Astrocyte of the cerebellum (primary cell): ENCODE measurements at regions not wholly inside any gene's neighbourhood (a gene's known extent, or its start where the extent isn't known, plus 50 kb on each side); places are given as distances from the start of the nearest gene placed in this dataset.

Experiments
- DNase-seq: peaks from one replicate; pipeline ENCODE4 v3.0.0-alpha.2; 2011; ENCODE audit warnings: low read depth
- H3K4me3 ChIP-seq: 2 replicates; pipeline ENCODE4 v1.5.1; 2011; ENCODE audit warnings: mild to moderate bottlenecking, low read depth, low read length, moderate library complexity
- CTCF ChIP-seq: IDR thresholded peaks from 2 replicates; pipeline ENCODE4 v1.5.1; 2012; ENCODE audit warnings: low read length, low read depth, moderate library complexity, mild to moderate bottlenecking; ENCODE audit errors: missing control alignments
- in situ Hi-C: cut with HindIII; loops from 2 replicates; pipeline ENCODE4 v1.10.0; 2017; ENCODE audit warnings: low sequenced_read_pairs

DNA sequence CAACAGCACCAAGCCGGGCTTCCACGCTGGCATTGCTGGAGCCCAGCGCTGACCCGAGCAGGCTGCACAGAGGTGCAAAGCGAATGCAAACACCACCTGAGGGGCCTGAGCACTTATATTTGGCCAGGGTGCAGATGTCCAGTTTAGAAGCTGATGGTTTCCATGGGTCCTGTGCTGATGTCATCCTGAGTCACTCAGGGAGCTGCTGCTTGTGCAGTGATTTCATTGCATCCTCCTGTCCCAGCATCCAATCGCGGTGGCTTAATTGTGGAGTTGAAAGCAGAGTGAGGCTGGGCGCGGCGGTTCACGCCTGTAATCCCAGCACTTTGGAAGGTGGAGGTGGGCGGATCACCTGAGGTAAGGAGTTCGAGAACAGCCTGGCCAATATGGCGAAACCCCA lies 410.2 kb upstream of the KLF6 start:
- no peak for TF ChIP-seq CTCF

DNA sequence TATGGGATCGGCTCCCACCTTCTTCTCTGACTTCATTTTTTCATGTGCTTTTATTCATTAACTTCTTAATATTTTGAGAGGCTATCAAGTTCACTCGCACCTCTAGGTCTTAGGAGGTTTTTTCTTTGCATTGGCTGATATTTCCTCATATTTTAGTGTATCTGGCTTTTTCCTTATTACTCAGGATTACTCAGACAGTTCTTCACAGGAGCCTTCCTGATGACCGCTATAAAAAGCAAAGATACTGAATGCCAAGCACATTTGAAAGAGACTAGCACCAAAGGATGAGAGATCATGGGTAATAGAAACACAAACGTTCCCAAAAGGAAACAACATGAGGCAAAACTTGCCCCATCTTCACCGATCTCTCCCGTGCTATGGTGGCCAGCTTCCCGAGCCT lies 409.2 kb upstream of the KLF6 start:
- in situ Hi-C loops, result no loop called here
- H3K4me3 ChIP-seq, result no peak overlapping the region
- TF ChIP-seq CTCF, result no peak
- no peak for DNase-seq

More for the DNA sequence above, 410.2 kb upstream of the KLF6 start:
- in situ Hi-C loops, result no loop called here
- no peak for DNase-seq
- H3K4me3 ChIP-seq, result no peak overlapping the region

DNA sequence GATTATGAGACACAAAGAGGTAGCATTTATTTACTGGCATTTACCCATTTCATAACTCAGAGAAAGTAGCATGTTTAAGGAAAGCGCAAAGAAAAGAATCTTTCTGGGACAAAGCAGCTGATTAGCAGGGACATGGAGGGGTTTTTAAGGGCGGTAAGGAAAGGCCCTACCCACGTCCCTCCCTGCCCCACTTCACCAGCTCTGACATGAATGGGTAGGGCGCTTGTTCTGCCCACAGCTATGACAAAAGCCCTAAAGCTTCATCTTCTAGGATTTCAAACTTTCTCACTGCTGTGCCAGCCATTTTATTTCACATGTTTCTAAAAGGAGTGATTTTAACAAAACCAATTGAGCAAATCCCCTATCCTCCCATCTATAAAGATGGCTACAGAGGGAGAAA lies 406.9 kb upstream of the KLF6 start:
- DNase-seq, result no peak
- in situ Hi-C loops, result no loop called here
- TF ChIP-seq CTCF, result no peak
- no peak overlapping the region for H3K4me3 ChIP-seq

GRCh38 chr10:4191354-4191753 lies 406.3 kb upstream of the KLF6 start:
- in situ Hi-C loops, result no loop called here
- no peak overlapping the region for H3K4me3 ChIP-seq
- no peak for TF ChIP-seq CTCF
- DNase-seq, result no peak

- H3K4me3 ChIP-seq, result no peak overlapping the region
- DNase-seq, result no peak
- no peak for TF ChIP-seq CTCF
- in situ Hi-C loops, result no loop called here
These were observed 405.9 kb upstream of the KLF6 start for GRCh38 chr10:4190876-4191275.

DNA sequence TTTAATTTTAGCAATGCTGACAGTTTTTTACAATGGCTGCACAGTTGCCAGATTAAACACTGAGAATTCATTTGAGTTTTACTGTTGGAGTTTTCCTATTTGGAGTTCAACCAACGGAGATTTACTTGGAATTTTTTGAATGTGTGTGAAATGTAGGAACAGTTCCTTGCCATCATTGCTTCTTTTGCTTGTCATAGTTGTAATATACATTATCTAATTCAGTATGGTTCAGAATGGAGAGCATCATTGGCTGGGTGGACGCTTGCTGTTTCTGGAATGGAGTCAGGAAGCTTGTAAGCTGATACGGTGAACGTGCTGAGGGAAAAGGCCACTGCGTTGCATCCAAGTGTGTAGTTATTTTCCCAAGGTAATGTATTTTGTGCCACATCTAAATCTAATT lies 404.3 kb upstream of the KLF6 start:
- no peak for DNase-seq
- no peak overlapping the region for H3K4me3 ChIP-seq
- TF ChIP-seq CTCF, result no peak
- in situ Hi-C loops, result no loop called here

GRCh38 chr10:4188406-4188805 lies 403.4 kb upstream of the KLF6 start:
- DNase-seq, result no peak
- in situ Hi-C loops, result no loop called here
- TF ChIP-seq CTCF, result no peak
- H3K4me3 ChIP-seq, result no peak overlapping the region
